Duodenal mucosa (tissue), 2 donors: ENCODE measurements at regions not wholly inside any gene's neighbourhood (a gene's known extent, or its start where the extent isn't known, plus 50 kb on each side); places are given as distances from the start of the nearest gene placed in this dataset.

Source experiments
- H3K27ac ChIP-seq: one replicate; pipeline ENCODE4 v1.7.0; 2013; ENCODE audit warnings: low read depth, low read length
- H3K27me3 ChIP-seq, 2 donors: one replicate each; pipeline ENCODE4 v1.7.0; 2013; ENCODE audit warnings: low read length in 2 of 2, control low read depth in 1 of 2; ENCODE audit not compliant: insufficient read depth in 2 of 2, control insufficient read depth in 1 of 2
- H3K36me3 ChIP-seq, 2 donors: one replicate each; pipeline ENCODE4 v1.7.0; 2013; ENCODE audit warnings: low read length in 2 of 2, control low read depth in 1 of 2; ENCODE audit not compliant: insufficient read depth in 2 of 2, control insufficient read depth in 1 of 2
- H3K4me1 ChIP-seq, 2 donors: one replicate each; pipeline ENCODE4 v1.7.0; 2013; ENCODE audit warnings: low read length in 2 of 2, control low read depth in 1 of 2; ENCODE audit not compliant: insufficient read depth in 2 of 2, control insufficient read depth in 1 of 2
- H3K4me3 ChIP-seq, 2 donors: one replicate each; pipeline ENCODE4 v1.7.0; 2013; ENCODE audit warnings: low read length in 2 of 2, low read depth in 1 of 2
- H3K9ac ChIP-seq, 2 donors: one replicate each; pipeline ENCODE4 v1.7.0; 2013; ENCODE audit warnings: low read length in 2 of 2, low read depth in 1 of 2
- H3K9me3 ChIP-seq, 2 donors: one replicate each; pipeline ENCODE4 v1.7.0; 2013; ENCODE audit warnings: low read length in 2 of 2, control low read depth in 1 of 2; ENCODE audit not compliant: control insufficient read depth in 1 of 2

GRCh38 chr21:15282665-15283064, 217.9 kb upstream of the NRIP1 start:
- Histone ChIP-seq H3K9me3 (no peaks in the 10 kb centered on the region), H3K27me3 (no peaks in the 10 kb centered on the region), H3K36me3 (no peaks in the 10 kb centered on the region), H3K9ac (no peak overlapping the region), H3K4me1 (no peaks in the 10 kb centered on the region), H3K27ac (no peak overlapping the region), H3K4me3 (no peak overlapping the region)

DNA sequence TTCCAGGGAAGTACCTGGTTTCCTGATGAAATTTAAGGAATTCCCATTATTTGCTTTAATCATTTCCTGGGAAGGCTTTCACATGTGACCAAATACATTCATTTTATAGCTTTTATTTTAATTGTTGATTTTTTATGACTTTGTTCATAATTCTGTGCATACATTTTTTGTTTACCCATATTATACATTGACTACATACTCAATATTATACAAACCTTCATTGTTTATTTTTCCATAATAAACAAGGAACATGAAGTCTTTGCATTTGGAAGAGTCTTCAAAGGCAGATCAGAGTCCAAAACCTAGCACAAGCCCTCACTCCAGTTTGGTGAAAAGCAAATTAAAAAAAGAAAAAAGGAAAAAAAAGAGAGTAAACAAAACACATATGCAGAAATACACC, 218.3 kb upstream of the NRIP1 start:
- H3K4me1 ChIP-seq: no peaks in the 10 kb centered on the region
- H3K9me3 ChIP-seq: no peaks in the 10 kb centered on the region
- H3K4me3 ChIP-seq: no peak overlapping the region
- no peak overlapping the region for H3K9ac ChIP-seq
- no peaks in the 10 kb centered on the region for H3K36me3 ChIP-seq
- H3K27me3 ChIP-seq: no peaks in the 10 kb centered on the region
- no peak overlapping the region for H3K27ac ChIP-seq

DNA sequence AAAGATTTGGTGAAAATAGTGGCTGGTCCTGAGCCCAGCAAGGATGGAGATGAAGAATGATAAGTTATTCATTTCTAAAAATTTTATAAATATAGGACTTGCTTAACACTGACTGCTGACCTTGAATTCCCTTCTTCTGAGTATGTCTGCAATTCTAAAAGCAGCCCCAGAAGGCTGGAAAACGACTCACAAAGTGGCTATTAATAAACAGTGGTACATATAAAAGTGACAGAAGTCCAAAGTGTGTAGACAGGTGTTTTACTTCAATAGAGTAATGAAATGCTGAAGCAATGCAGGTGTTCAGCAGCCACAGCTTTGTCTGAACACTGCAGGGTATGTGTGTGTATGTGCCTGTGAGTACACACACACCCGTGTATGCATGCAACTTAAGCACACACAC, 219.0 kb upstream of the NRIP1 start:
- H3K4me3 ChIP-seq: no peak overlapping the region
- no peaks in the 10 kb centered on the region for H3K36me3 ChIP-seq
- no peaks in the 10 kb centered on the region for H3K4me1 ChIP-seq
- H3K9ac ChIP-seq: no peak overlapping the region
- H3K27me3 ChIP-seq: no peaks in the 10 kb centered on the region
- H3K27ac ChIP-seq: no peak overlapping the region
- no peaks in the 10 kb centered on the region for H3K9me3 ChIP-seq

- Histone ChIP-seq H3K27me3 (no peaks in the 10 kb centered on the region), H3K27ac (no peak overlapping the region)
These were observed 220.8 kb upstream of the NRIP1 start for GRCh38 chr21:15285556-15285955.

DNA sequence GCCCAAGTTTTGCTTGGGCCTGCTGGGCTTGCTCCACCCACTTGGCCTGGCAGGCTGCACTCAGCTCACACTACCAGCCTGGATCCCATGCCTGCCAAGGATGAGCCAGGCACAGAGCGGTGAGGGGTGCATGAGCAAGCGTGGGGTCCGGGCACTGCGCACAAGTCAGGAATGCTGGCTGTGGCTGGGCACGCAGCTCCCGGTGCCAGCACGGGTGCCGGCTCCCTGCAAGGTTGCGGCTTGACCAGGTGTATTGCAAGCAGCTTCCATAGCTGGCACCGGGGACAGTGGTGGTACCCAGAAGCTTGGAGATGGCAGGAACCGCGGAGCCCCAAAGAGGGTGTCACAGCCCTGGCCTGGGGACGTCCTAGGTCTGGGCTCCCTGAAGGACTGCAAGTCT, 224.4 kb upstream of the NRIP1 start:
- H3K27me3 ChIP-seq: no peaks in the 10 kb centered on the region
- H3K36me3 ChIP-seq: no peaks in the 10 kb centered on the region
- H3K4me3 ChIP-seq: no peak overlapping the region
- H3K27ac ChIP-seq: no peak overlapping the region
- no peaks in the 10 kb centered on the region for H3K9me3 ChIP-seq
- H3K9ac ChIP-seq: no peak overlapping the region
- H3K4me1 ChIP-seq: peaks cover 8 to 12% of the 10 kb centered on the region in 2 donors

More at GRCh38 chr21:15285556-15285955, 220.8 kb upstream of the NRIP1 start:
- Histone ChIP-seq H3K9me3 (no peaks in the 10 kb centered on the region), H3K36me3 (no peaks in the 10 kb centered on the region), H3K9ac (no peak overlapping the region), H3K4me1 (no peaks in the 10 kb centered on the region), H3K4me3 (no peak overlapping the region)

DNA sequence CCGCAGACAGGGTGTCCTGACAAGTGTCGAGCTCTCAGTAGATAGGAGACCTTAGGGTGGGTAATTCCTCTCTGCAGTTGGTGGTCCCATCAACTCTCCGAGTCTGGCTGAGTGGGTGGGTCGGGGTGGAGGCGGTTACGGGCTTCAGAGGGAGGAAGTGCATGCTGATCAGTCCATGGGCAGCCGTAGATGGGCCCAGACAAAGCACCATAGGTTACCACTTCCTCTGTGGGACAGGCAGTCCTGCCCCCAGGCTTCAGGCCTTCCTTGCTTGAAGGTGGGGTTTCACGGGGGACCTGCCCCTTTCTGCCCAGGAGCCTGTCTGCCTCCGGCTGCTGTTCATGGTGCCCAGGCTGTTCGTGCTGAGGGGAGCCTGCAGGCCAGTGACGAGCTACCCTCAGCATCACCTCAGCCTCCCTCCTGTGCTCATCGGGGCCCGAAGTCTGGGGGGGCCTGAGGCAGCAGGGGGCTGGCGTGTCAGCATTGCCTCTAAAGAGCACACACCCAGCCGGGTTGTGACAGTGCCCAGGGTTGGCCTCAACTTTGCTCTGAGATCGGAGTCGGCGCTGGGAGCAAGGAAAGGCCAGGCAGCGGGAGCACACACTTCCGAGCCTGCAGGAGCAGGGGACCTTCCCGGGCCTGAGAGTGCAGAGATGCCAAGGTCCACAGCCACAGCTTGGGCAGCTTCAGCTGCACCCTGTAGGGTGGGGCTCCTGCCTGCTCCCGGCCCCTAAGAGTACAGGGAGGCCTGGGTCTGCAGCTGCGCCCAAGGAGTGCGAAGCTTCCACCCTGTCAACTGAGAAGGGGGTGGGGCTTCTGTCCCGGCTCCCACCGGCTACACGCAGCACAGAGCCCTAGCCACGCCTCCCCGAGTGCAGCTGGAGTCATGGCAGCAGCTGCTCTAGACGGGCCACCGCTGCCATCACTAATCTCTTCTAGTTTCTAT, 225.4 kb upstream of the NRIP1 start:
- Histone ChIP-seq H3K36me3 (no peaks in the 10 kb centered on the region), H3K9ac (no peak overlapping the region), H3K4me1 (peaks cover 8 to 12% of the 10 kb centered on the region in 2 donors), H3K27ac (no peak overlapping the region), H3K4me3 (peak overlapping the region; percentile 52 to 60), H3K9me3 (no peaks in the 10 kb centered on the region), H3K27me3 (no peaks in the 10 kb centered on the region)

GRCh38 chr21:15291621-15292266, 226.9 kb upstream of the NRIP1 start:
- H3K27me3 ChIP-seq: no peaks in the 10 kb centered on the region
- H3K9me3 ChIP-seq: no peaks in the 10 kb centered on the region
- no peak overlapping the region for H3K9ac ChIP-seq
- H3K36me3 ChIP-seq: no peaks in the 10 kb centered on the region
- H3K4me3 ChIP-seq: no peak overlapping the region
- H3K4me1 ChIP-seq: peaks cover 8 to 12% of the 10 kb centered on the region in 2 donors
- no peak overlapping the region for H3K27ac ChIP-seq

- H3K9ac ChIP-seq: no peak overlapping the region
- no peak overlapping the region for H3K4me3 ChIP-seq
- H3K9me3 ChIP-seq: no peaks in the 10 kb centered on the region
- no peak overlapping the region for H3K27ac ChIP-seq
- H3K36me3 ChIP-seq: no peaks in the 10 kb centered on the region
- peaks cover 8 to 12% of the 10 kb centered on the region in 2 donors for H3K4me1 ChIP-seq
- H3K27me3 ChIP-seq: no peaks in the 10 kb centered on the region
These were observed 228.4 kb upstream of the NRIP1 start for GRCh38 chr21:15293240-15293639.

GRCh38 chr21:15295875-15296274, 231.1 kb upstream of the NRIP1 start:
- H3K36me3 ChIP-seq: no peaks in the 10 kb centered on the region
- H3K9me3 ChIP-seq: no peaks in the 10 kb centered on the region
- H3K4me1 ChIP-seq: peaks cover 8 to 12% of the 10 kb centered on the region in 2 donors
- H3K27ac ChIP-seq: no peak overlapping the region
- H3K27me3 ChIP-seq: no peaks in the 10 kb centered on the region
- no peak overlapping the region for H3K4me3 ChIP-seq
- no peak overlapping the region for H3K9ac ChIP-seq

DNA sequence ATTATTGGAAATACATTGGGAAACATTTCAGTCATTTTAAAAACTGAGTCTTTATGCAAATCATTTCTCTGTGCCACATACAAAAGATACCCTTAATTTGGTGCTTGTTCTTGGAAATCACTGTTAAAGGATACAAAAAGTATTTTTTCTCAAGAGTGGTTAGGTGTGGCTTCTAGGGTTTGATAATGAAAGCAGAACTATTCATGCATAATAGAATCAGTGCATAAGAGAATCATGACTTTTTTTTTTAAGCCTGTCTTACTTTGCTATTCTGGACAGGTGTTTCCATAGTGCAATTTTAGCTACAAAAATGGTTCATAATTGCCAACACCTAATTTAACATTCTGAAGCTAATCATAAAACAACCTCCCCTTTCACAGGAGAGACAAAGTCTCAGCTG, 233.0 kb upstream of the NRIP1 start:
- Histone ChIP-seq H3K27me3 (no peaks in the 10 kb centered on the region), H3K4me3 (no peak overlapping the region), H3K9ac (no peak overlapping the region), H3K4me1 (no peaks in the 10 kb centered on the region), H3K27ac (no peak overlapping the region), H3K36me3 (no peaks in the 10 kb centered on the region), H3K9me3 (no peaks in the 10 kb centered on the region)
